GM23338 (cell line): ENCODE measurements at regions not wholly inside any gene's neighbourhood (a gene's known extent, or its start where the extent isn't known, plus 50 kb on each side); places are given as distances from the start of the nearest gene placed in this dataset.

Experiments
- ATAC-seq: fragments of 200-7000 bp; cut with Tn5 transposase; 3 replicates; pipeline ENCODE4 v1.9.1; 2020
- DNase-seq: peaks from one replicate; pipeline ENCODE4 v3.0.0-alpha.2; 2015; ENCODE audit warnings: low spot score
- H2AFZ ChIP-seq: fragments of 200-600 bp; sonication (generic); 2 replicates; pipeline ENCODE4 v1.8.0; 2016; ENCODE audit warnings: antibody characterized with exemption, mild to moderate bottlenecking, moderate library complexity
- H3F3A ChIP-seq: fragments of 200-600 bp; sonication (generic); replicated peaks from 2 replicates; pipeline ENCODE4 v1.8.0; 2017; ENCODE audit warnings: antibody characterized with exemption, mixed run types, low read depth
- H3K27ac ChIP-seq: fragments of 200-600 bp; sonication (generic); 2 replicates; pipeline ENCODE4 v1.6.1; 2016; ENCODE audit warnings: low read depth
- H3K27me3 ChIP-seq: fragments of 200-600 bp; sonication (generic); 2 replicates; pipeline ENCODE4 v1.8.0; 2016; ENCODE audit warnings: mild to moderate bottlenecking, mixed run types, moderate library complexity; ENCODE audit not compliant: insufficient read depth
- H3K36me3 ChIP-seq: fragments of 200-600 bp; sonication (generic); 2 replicates; pipeline ENCODE4 v1.8.0; 2016; ENCODE audit warnings: mild to moderate bottlenecking; ENCODE audit not compliant: insufficient read depth
- H3K4me1 ChIP-seq: fragments of 200-600 bp; sonication (generic); 2 replicates; pipeline ENCODE4 v1.8.0; 2016; ENCODE audit warnings: mild to moderate bottlenecking, moderate library complexity; ENCODE audit not compliant: insufficient read depth
- H3K4me2 ChIP-seq: fragments of 200-600 bp; sonication (generic); 2 replicates; pipeline ENCODE4 v1.7.1; 2017; ENCODE audit warnings: mixed run types
- H3K4me3 ChIP-seq: fragments of 200-600 bp; sonication (generic); 2 replicates; pipeline ENCODE4 v1.6.1; 2016; ENCODE audit warnings: mixed run types
- H3K79me2 ChIP-seq: fragments of 200-600 bp; sonication (generic); replicated peaks from 2 replicates; pipeline ENCODE4 v1.8.0; 2017; ENCODE audit warnings: mild to moderate bottlenecking; ENCODE audit not compliant: insufficient read depth
- H3K9me2 ChIP-seq: fragments of 200-600 bp; sonication (generic); 2 replicates; pipeline ENCODE4 v1.8.0; 2017; ENCODE audit not compliant: insufficient read depth
- H4K20me1 ChIP-seq: fragments of 200-600 bp; sonication (generic); replicated peaks from 2 replicates; pipeline ENCODE4 v1.8.0; 2017; ENCODE audit warnings: mild to moderate bottlenecking; ENCODE audit not compliant: insufficient read depth
- H3K27ac Mint-ChIP-seq: 2 replicates; pipeline ENCODE4 v1.8.0; 2020; ENCODE audit warnings: inconsistent platforms, mild to moderate bottlenecking, moderate library complexity, mixed read lengths
- H3K27me3 Mint-ChIP-seq: 3 replicates; pipeline ENCODE4 v1.8.0; 2022; ENCODE audit warnings: low read depth, mild to moderate bottlenecking, moderate library complexity, mixed read lengths, inconsistent platforms; ENCODE audit not compliant: insufficient read depth, poor library complexity
- H3K36me3 Mint-ChIP-seq: 3 replicates; pipeline ENCODE4 v1.8.0; 2021; ENCODE audit warnings: low read depth, mild to moderate bottlenecking, inconsistent platforms, moderate library complexity, mixed read lengths
- H3K4me1 Mint-ChIP-seq: 3 replicates; pipeline ENCODE4 v1.8.0; 2020; ENCODE audit warnings: mild to moderate bottlenecking, inconsistent platforms, mixed read lengths
- H3K4me3 Mint-ChIP-seq: 3 replicates; pipeline ENCODE4 v1.8.0; 2021; ENCODE audit warnings: moderate library complexity, mild to moderate bottlenecking, inconsistent platforms, mixed read lengths
- H3K9me3 Mint-ChIP-seq: 3 replicates; pipeline ENCODE4 v1.8.0; 2020; ENCODE audit warnings: moderate library complexity, mild to moderate bottlenecking, inconsistent platforms, mixed read lengths
- CREB1 ChIP-seq: fragments of 250-450 bp; sonication (Bioruptor Pico); IDR thresholded peaks from 2 replicates; pipeline ENCODE4 v1.5.0; 2020; ENCODE audit warnings: low read depth, mild to moderate bottlenecking, moderate library complexity
- EZH2 ChIP-seq: fragments of 200-600 bp; sonication (generic); IDR thresholded peaks from one replicate; pipeline ENCODE4 v1.8.0; 2017; ENCODE audit warnings: antibody characterized with exemption, mild to moderate bottlenecking, low read depth; ENCODE audit not compliant: unreplicated experiment
- EZH2phosphoT487 ChIP-seq: fragments of 200-600 bp; sonication (generic); IDR thresholded peaks from one replicate; pipeline ENCODE4 v1.8.1; 2018; ENCODE audit warnings: antibody characterized with exemption; ENCODE audit not compliant: unreplicated experiment
- JUNB ChIP-seq: IDR thresholded peaks from one replicate; pipeline ENCODE4 v1.6.1; 2016; ENCODE audit warnings: antibody characterized with exemption; ENCODE audit not compliant: unreplicated experiment
- REST ChIP-seq: IDR thresholded peaks from one replicate; pipeline ENCODE4 v1.6.1; 2018; ENCODE audit warnings: antibody characterized with exemption; ENCODE audit not compliant: unreplicated experiment
- ZNF331 ChIP-seq: fragments of 250-450 bp; sonication (Bioruptor Pico); IDR thresholded peaks from 2 replicates; pipeline ENCODE4 v1.5.0; 2020; ENCODE audit warnings: low read depth, mild to moderate bottlenecking, moderate library complexity
- TF ChIP-seq, protein P1 (sequence below), 2 experiments: fragments of 200-600 bp in 1 of 2; sonication (generic) in 1 of 2; conservative IDR thresholded peaks; 2 replicates each; pipeline versions ENCODE4 v1.5.1 to v1.6.1; 2016 to 2017; ENCODE audit warnings: antibody characterized with exemption in 2 of 2, low read depth in 2 of 2, mild to moderate bottlenecking in 2 of 2, moderate library complexity in 1 of 2
- TF ChIP-seq, protein P2 (sequence below): fragments of 250-450 bp; sonication (Bioruptor Pico); IDR thresholded peaks from 2 replicates; pipeline ENCODE4 v1.5.0; 2020; ENCODE audit warnings: mild to moderate bottlenecking, moderate library complexity

DNA sequence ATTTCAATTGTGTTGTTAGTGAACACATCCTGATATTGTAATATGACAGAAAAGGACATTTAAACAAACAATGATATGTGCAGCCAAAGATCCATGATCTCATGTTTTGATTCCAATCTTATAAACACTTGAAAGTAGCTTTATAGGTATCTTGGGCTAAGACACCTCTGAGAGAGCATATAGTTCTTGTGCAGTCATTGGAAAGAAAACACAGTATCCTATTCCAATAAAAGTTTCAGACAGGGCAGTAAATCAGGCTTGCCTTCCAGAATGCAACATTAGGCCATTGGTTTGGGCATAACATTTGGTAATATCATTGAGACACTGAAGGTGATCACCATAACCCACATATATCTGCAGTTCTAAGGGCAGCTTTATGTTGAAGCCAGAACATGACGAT is 188.3 kb upstream of the HCCS start:
- Histone ChIP-seq H3K79me2 (no peaks in the 10 kb centered on the region), H3F3A (no peaks in the 10 kb centered on the region), H3K4me3 (no peak overlapping the region), H3K27me3 (no peaks in the 10 kb centered on the region), H3K9me2 (no peaks in the 10 kb centered on the region), H3K4me2 (no peak overlapping the region), H4K20me1 (no peaks in the 10 kb centered on the region), H2AFZ (no peak overlapping the region), H3K27ac (no peak overlapping the region), H3K36me3 (no peaks in the 10 kb centered on the region), H3K4me1 (no peaks in the 10 kb centered on the region)
- TF ChIP-seq EZH2phosphoT487 (no peak), ZNF331 (no peak), CREB1 (CRISPR knock-in tag) (no peak), EZH2 (no peak)
- TF ChIP-seq, protein P1, sequence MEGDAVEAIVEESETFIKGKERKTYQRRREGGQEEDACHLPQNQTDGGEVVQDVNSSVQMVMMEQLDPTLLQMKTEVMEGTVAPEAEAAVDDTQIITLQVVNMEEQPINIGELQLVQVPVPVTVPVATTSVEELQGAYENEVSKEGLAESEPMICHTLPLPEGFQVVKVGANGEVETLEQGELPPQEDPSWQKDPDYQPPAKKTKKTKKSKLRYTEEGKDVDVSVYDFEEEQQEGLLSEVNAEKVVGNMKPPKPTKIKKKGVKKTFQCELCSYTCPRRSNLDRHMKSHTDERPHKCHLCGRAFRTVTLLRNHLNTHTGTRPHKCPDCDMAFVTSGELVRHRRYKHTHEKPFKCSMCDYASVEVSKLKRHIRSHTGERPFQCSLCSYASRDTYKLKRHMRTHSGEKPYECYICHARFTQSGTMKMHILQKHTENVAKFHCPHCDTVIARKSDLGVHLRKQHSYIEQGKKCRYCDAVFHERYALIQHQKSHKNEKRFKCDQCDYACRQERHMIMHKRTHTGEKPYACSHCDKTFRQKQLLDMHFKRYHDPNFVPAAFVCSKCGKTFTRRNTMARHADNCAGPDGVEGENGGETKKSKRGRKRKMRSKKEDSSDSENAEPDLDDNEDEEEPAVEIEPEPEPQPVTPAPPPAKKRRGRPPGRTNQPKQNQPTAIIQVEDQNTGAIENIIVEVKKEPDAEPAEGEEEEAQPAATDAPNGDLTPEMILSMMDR (conservative IDR thresholded peaks at IDR 0.05; ENCODE audit: low read depth in 2 of 2) = no peak
- no peak overlapping the region for H3K4me3 Mint-ChIP-seq
- no peak overlapping the region for H3K27ac Mint-ChIP-seq
- no peaks in the 10 kb centered on the region for H3K9me3 Mint-ChIP-seq
- DNase-seq = no peak
- H3K36me3 Mint-ChIP-seq = no peaks in the 10 kb centered on the region
- no peaks in the 10 kb centered on the region for H3K4me1 Mint-ChIP-seq
- no peak for ATAC-seq
- no peaks in the 10 kb centered on the region for H3K27me3 Mint-ChIP-seq

DNA sequence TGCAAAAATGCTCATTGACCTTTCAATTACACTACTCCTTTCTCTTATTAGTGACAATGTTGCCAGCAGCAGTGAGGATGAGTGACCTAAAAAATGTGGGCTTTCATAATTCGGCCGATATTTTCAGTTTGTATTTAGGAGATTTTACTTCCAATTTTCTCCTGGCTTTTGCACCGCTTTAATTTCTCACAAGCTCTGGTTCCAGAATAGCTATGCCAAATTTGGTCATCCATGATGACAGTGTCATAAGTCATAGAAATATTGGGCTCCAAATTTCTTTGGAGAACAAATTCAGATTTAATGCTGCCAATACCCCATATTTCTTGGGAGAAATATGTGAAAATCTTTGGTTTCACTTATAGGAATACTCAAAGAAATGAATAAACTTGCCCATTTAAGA is 187.7 kb upstream of the HCCS start:
- Mint-ChIP-seq H3K27ac (no peak overlapping the region), H3K9me3 (peaks cover 5% of the 10 kb centered on the region; the same call in 1 of the 3 replicates), H3K36me3 (no peaks in the 10 kb centered on the region; the same call in 2 of the 3 replicates), H3K27me3 (no peaks in the 10 kb centered on the region), H3K4me1 (no peaks in the 10 kb centered on the region), H3K4me3 (no peak overlapping the region)
- no peaks in the 10 kb centered on the region for H3F3A ChIP-seq
- no peak overlapping the region for H3K4me3 ChIP-seq
- H3K4me2 ChIP-seq = no peak overlapping the region
- no peaks in the 10 kb centered on the region for H4K20me1 ChIP-seq
- no peaks in the 10 kb centered on the region for H3K27me3 ChIP-seq
- no peak overlapping the region for H2AFZ ChIP-seq
- H3K36me3 ChIP-seq = no peaks in the 10 kb centered on the region
- H3K4me1 ChIP-seq = no peaks in the 10 kb centered on the region
- H3K79me2 ChIP-seq = no peaks in the 10 kb centered on the region
- H3K9me2 ChIP-seq = no peaks in the 10 kb centered on the region
- no peak for ATAC-seq
- no peak overlapping the region for H3K27ac ChIP-seq
- DNase-seq = no peak
- TF ChIP-seq REST = no peak
- TF ChIP-seq EZH2phosphoT487 = no peak
- TF ChIP-seq JUNB = no peak
- TF ChIP-seq, protein P1 (conservative IDR thresholded peaks at IDR 0.05; ENCODE audit: low read depth in 2 of 2) = no peak
- TF ChIP-seq, protein P2, sequence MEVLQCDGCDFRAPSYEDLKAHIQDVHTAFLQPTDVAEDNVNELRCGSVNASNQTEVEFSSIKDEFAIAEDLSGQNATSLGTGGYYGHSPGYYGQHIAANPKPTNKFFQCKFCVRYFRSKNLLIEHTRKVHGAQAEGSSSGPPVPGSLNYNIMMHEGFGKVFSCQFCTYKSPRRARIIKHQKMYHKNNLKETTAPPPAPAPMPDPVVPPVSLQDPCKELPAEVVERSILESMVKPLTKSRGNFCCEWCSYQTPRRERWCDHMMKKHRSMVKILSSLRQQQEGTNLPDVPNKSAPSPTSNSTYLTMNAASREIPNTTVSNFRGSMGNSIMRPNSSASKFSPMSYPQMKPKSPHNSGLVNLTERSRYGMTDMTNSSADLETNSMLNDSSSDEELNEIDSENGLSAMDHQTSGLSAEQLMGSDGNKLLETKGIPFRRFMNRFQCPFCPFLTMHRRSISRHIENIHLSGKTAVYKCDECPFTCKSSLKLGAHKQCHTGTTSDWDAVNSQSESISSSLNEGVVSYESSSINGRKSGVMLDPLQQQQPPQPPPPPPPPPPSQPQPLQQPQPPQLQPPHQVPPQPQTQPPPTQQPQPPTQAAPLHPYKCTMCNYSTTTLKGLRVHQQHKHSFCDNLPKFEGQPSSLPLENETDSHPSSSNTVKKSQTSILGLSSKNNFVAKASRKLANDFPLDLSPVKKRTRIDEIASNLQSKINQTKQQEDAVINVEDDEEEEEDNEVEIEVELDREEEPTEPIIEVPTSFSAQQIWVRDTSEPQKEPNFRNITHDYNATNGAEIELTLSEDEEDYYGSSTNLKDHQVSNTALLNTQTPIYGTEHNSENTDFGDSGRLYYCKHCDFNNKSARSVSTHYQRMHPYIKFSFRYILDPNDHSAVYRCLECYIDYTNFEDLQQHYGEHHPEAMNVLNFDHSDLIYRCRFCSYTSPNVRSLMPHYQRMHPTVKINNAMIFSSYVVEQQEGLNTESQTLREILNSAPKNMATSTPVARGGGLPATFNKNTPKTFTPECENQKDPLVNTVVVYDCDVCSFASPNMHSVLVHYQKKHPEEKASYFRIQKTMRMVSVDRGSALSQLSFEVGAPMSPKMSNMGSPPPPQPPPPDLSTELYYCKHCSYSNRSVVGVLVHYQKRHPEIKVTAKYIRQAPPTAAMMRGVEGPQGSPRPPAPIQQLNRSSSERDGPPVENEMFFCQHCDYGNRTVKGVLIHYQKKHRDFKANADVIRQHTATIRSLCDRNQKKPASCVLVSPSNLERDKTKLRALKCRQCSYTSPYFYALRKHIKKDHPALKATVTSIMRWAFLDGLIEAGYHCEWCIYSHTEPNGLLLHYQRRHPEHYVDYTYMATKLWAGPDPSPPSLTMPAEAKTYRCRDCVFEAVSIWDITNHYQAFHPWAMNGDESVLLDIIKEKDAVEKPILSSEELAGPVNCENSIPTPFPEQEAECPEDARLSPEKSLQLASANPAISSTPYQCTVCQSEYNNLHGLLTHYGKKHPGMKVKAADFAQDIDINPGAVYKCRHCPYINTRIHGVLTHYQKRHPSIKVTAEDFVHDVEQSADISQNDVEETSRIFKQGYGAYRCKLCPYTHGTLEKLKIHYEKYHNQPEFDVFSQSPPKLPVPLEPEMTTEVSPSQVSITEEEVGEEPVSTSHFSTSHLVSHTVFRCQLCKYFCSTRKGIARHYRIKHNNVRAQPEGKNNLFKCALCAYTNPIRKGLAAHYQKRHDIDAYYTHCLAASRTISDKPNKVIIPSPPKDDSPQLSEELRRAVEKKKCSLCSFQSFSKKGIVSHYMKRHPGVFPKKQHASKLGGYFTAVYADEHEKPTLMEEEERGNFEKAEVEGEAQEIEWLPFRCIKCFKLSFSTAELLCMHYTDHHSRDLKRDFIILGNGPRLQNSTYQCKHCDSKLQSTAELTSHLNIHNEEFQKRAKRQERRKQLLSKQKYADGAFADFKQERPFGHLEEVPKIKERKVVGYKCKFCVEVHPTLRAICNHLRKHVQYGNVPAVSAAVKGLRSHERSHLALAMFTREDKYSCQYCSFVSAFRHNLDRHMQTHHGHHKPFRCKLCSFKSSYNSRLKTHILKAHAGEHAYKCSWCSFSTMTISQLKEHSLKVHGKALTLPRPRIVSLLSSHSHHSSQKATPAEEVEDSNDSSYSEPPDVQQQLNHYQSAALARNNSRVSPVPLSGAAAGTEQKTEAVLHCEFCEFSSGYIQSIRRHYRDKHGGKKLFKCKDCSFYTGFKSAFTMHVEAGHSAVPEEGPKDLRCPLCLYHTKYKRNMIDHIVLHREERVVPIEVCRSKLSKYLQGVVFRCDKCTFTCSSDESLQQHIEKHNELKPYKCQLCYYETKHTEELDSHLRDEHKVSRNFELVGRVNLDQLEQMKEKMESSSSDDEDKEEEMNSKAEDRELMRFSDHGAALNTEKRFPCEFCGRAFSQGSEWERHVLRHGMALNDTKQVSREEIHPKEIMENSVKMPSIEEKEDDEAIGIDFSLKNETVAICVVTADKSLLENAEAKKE = no peak
